H9 (cell line): ENCODE measurements at regions not wholly inside any gene's neighbourhood (a gene's known extent, or its start where the extent isn't known, plus 50 kb on each side); places are given as distances from the start of the nearest gene placed in this dataset.

ENCODE experiments used
- DNase-seq: peaks from one replicate; pipeline ENCODE4 v3.0.0-alpha.2; 2017
- H2AFZ ChIP-seq: one replicate; pipeline ENCODE4 v1.6.1; 2013; ENCODE audit warnings: mild to moderate bottlenecking, low read length, control low read depth, moderate library complexity
- H2AK5ac ChIP-seq: 2 replicates; pipeline ENCODE4 v1.6.1; 2013; ENCODE audit warnings: low read length, control low read depth, mixed read lengths; ENCODE audit not compliant: insufficient read length
- H2BK120ac ChIP-seq: one replicate; pipeline ENCODE4 v1.6.1; 2013; ENCODE audit warnings: low read depth, mild to moderate bottlenecking, low read length, control low read depth, inconsistent platforms; ENCODE audit not compliant: poor library complexity, severe bottlenecking
- H2BK12ac ChIP-seq: 2 replicates; pipeline ENCODE4 v1.6.1; 2013; ENCODE audit warnings: low read length, control low read depth, mixed read lengths, low read depth; ENCODE audit not compliant: insufficient read length
- H2BK15ac ChIP-seq: 2 replicates; pipeline ENCODE4 v1.6.1; 2013; ENCODE audit warnings: low read depth, low read length, control low read depth
- H2BK20ac ChIP-seq: one replicate; pipeline ENCODE4 v1.6.1; 2013; ENCODE audit warnings: low read depth, mild to moderate bottlenecking, low read length, control low read depth, inconsistent platforms; ENCODE audit not compliant: poor library complexity, severe bottlenecking
- H2BK5ac ChIP-seq: 2 replicates; pipeline ENCODE4 v1.6.1; 2013; ENCODE audit warnings: low read length, control low read depth, mixed read lengths; ENCODE audit not compliant: insufficient read length
- H3K14ac ChIP-seq: 2 replicates; pipeline ENCODE4 v1.6.1; 2013; ENCODE audit warnings: low read length, control low read depth; ENCODE audit not compliant: insufficient read depth
- H3K18ac ChIP-seq: 2 replicates; pipeline ENCODE4 v1.6.1; 2013; ENCODE audit warnings: low read depth, mild to moderate bottlenecking, mixed read lengths, low read length, control low read depth; ENCODE audit not compliant: insufficient read length
- H3K23ac ChIP-seq: 2 replicates; pipeline ENCODE4 v1.6.1; 2013; ENCODE audit warnings: low read length, control low read depth, mixed read lengths, low read depth; ENCODE audit not compliant: insufficient read length
- H3K23me2 ChIP-seq: 2 replicates; pipeline ENCODE4 v1.6.1; 2013; ENCODE audit warnings: low read depth, mild to moderate bottlenecking, mixed read lengths, low read length, control low read depth; ENCODE audit not compliant: insufficient read length, poor library complexity, severe bottlenecking
- H3K27ac ChIP-seq: 2 replicates; pipeline ENCODE4 v1.5.1; 2013; ENCODE audit warnings: low read length, control low read depth, mixed read lengths, low read depth; ENCODE audit not compliant: insufficient read length
- H3K27me3 ChIP-seq: 2 replicates; pipeline ENCODE4 v1.6.1; 2013; ENCODE audit warnings: low read length, control low read depth, inconsistent platforms; ENCODE audit not compliant: insufficient read depth
- H3K4ac ChIP-seq: 2 replicates; pipeline ENCODE4 v1.6.1; 2013; ENCODE audit warnings: low read depth, mild to moderate bottlenecking, control low read depth, inconsistent platforms, low read length, moderate library complexity
- H3K4me1 ChIP-seq: 2 replicates; pipeline ENCODE4 v1.6.1; 2013; ENCODE audit warnings: low read length, control low read depth, inconsistent platforms; ENCODE audit not compliant: insufficient read depth
- H3K4me2 ChIP-seq: 2 replicates; pipeline ENCODE4 v1.6.1; 2013; ENCODE audit warnings: low read length, control low read depth, mixed read lengths; ENCODE audit not compliant: insufficient read length, insufficient read depth
- H3K56ac ChIP-seq: 2 replicates; pipeline ENCODE4 v1.6.1; 2013; ENCODE audit warnings: low read depth, mild to moderate bottlenecking, mixed read lengths, low read length, control low read depth; ENCODE audit not compliant: insufficient read length
- H3K79me1 ChIP-seq: 2 replicates; pipeline ENCODE4 v1.6.1; 2013; ENCODE audit warnings: low read depth, mild to moderate bottlenecking, moderate library complexity, low read length, control low read depth, inconsistent platforms; ENCODE audit not compliant: insufficient read depth, poor library complexity, severe bottlenecking
- H3K79me2 ChIP-seq: 2 replicates; pipeline ENCODE4 v1.6.1; 2013; ENCODE audit warnings: low read length, control low read depth, inconsistent platforms; ENCODE audit not compliant: insufficient read depth
- H3K9ac ChIP-seq: 2 replicates; pipeline ENCODE4 v1.6.1; 2013; ENCODE audit warnings: low read length, control low read depth, mixed read lengths; ENCODE audit not compliant: insufficient read length; ENCODE audit errors: extremely low read depth
- H3K9me3 ChIP-seq: one replicate; pipeline ENCODE4 v1.6.1; 2013; ENCODE audit warnings: low read depth, low read length, inconsistent platforms; ENCODE audit not compliant: control insufficient read depth
- H3T11ph ChIP-seq: one replicate; pipeline ENCODE4 v1.6.1; 2013; ENCODE audit warnings: mild to moderate bottlenecking, low read length, control low read depth, inconsistent platforms
- H4K20me1 ChIP-seq: one replicate; pipeline ENCODE4 v1.6.1; 2013; ENCODE audit not compliant: control insufficient read depth, insufficient read length, insufficient read depth
- H4K5ac ChIP-seq: 2 replicates; pipeline ENCODE4 v1.6.1; 2013; ENCODE audit warnings: low read depth, mild to moderate bottlenecking, mixed read lengths, low read length, control low read depth; ENCODE audit not compliant: insufficient read length
- H4K8ac ChIP-seq: replicated peaks from 2 replicates; pipeline ENCODE4 v1.6.1; 2013; ENCODE audit warnings: low read length, control low read depth, mixed read lengths, low read depth; ENCODE audit not compliant: insufficient read length
- H4K91ac ChIP-seq: 2 replicates; pipeline ENCODE4 v1.6.1; 2013; ENCODE audit warnings: low read depth, mild to moderate bottlenecking, moderate library complexity, mixed read lengths, low read length, control low read depth; ENCODE audit not compliant: insufficient read length
- H3K27ac Mint-ChIP-seq, 3 experiments: 2 replicates in 2 of 3; 3 replicates in 1 of 3; pipeline ENCODE4 v1.8.0; 2020 to 2021; ENCODE audit warnings: mixed read lengths in 3 of 3, mild to moderate bottlenecking in 1 of 3, moderate library complexity in 1 of 3
- H3K27me3 Mint-ChIP-seq: 2 replicates; pipeline ENCODE4 v1.8.0; 2021; ENCODE audit warnings: low read depth, mild to moderate bottlenecking, moderate library complexity, mixed read lengths
- H3K36me3 Mint-ChIP-seq, 3 experiments: 2 replicates in 2 of 3; 3 replicates in 1 of 3; pipeline ENCODE4 v1.8.0; 2020 to 2021; ENCODE audit warnings: low read depth in 3 of 3, mixed read lengths in 3 of 3; ENCODE audit not compliant: insufficient read depth in 1 of 3
- H3K4me1 Mint-ChIP-seq, 2 experiments: 2 replicates each; pipeline ENCODE4 v1.8.0; 2020; ENCODE audit warnings: mixed read lengths in 2 of 2
- H3K4me3 Mint-ChIP-seq, 2 experiments: 2 replicates in 1 of 2; 3 replicates in 1 of 2; pipeline ENCODE4 v1.8.0; 2020 to 2021; ENCODE audit warnings: mild to moderate bottlenecking in 2 of 2, mixed read lengths in 2 of 2, moderate library complexity in 1 of 2
- H3K9me3 Mint-ChIP-seq, 2 experiments: 2 replicates in 1 of 2; 3 replicates in 1 of 2; pipeline ENCODE4 v1.8.0; 2020; ENCODE audit warnings: mild to moderate bottlenecking in 2 of 2, mixed read lengths in 2 of 2, moderate library complexity in 1 of 2
- WGBS: extraction: QIAGEN DNeasy Blood & Tissue Kit; methylation state at CpG from one replicate; pipeline ENCODE4 v1.1.7; 2013; ENCODE audit warnings: missing lambda C conversion rate, low lambda C conversion rate, mixed read lengths; ENCODE audit not compliant: insufficient read length; ENCODE audit errors: extremely low coverage; 5-methylcytosine and 5-hydroxymethylcytosine counted together
- TF ChIP-seq, protein P1 (sequence below): fragments of 200-600 bp; sonication (generic); conservative IDR thresholded peaks from 3 replicates; pipeline ENCODE4 v1.8.0; 2021; ENCODE audit warnings: antibody characterized with exemption, mild to moderate bottlenecking

DNA sequence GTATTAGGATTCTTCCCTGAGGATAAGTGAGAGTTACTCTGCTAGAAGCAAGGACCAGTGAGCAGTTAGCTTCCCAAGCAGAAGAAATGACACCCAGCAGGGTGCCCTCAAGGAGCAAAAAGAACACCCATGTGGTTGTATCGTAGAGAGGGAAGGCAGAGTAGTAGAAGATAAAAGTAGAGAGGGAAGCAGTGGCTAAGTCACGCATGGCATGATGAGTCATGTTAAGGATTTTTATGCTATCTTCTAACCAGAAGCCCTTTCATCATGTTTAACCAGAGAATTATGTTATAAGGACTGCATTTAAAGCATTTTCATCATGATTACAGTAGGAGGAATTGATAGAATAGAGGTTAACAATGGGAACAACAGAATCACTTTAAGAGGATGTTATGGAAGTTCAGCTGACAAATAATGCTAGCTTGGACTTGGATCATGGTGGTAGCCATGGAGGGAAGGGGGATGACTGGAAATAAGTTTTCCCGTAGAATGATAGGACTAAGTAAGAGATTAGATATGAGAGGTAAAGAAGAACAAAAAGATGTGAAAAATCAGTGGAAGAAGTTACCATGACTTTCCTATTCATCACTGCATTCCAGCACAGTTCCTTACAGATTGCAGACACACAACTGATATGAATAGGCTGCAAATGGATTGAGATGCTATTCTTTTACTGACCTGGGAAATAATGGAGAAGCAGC is 383.5 kb upstream of the INTU start:
- H3K27ac ChIP-seq = no peak overlapping the region
- Mint-ChIP-seq H3K27me3 (no peaks in the 10 kb centered on the region), H3K4me3 (no peak overlapping the region), H3K36me3 (no peaks in the 10 kb centered on the region), H3K9me3 (no peaks in the 10 kb centered on the region; a peak in 1 of 5 replicates), H3K4me1 (no peaks in the 10 kb centered on the region), H3K27ac (no peak overlapping the region)
- no peak overlapping the region for H3K14ac ChIP-seq
- no peaks in the 10 kb centered on the region for H4K20me1 ChIP-seq
- H3K18ac ChIP-seq = no peak overlapping the region
- no peak overlapping the region for H2BK12ac ChIP-seq
- H3K56ac ChIP-seq = no peak overlapping the region
- H3K4me1 ChIP-seq = no peaks in the 10 kb centered on the region
- no peak overlapping the region for H3K9ac ChIP-seq
- no peak overlapping the region for H2BK5ac ChIP-seq
- no peaks in the 10 kb centered on the region for H3K23me2 ChIP-seq
- H4K5ac ChIP-seq = no peak overlapping the region
- H2BK15ac ChIP-seq = no peak overlapping the region
- no peak for DNase-seq
- H3K9me3 ChIP-seq = no peaks in the 10 kb centered on the region
- H4K8ac ChIP-seq = no peak overlapping the region
- H3K79me2 ChIP-seq = no peaks in the 10 kb centered on the region
- H3K23ac ChIP-seq = no peak overlapping the region
- no peak overlapping the region for H2AFZ ChIP-seq
- H3K79me1 ChIP-seq = no peaks in the 10 kb centered on the region
- H3K4me2 ChIP-seq = no peak overlapping the region
- no peak overlapping the region for H3T11ph ChIP-seq
- no peak overlapping the region for H2BK20ac ChIP-seq
- no CpG with 5 or more reads among the region's 3 CpGs for WGBS
- no peak overlapping the region for H4K91ac ChIP-seq
- TF ChIP-seq, protein P1, sequence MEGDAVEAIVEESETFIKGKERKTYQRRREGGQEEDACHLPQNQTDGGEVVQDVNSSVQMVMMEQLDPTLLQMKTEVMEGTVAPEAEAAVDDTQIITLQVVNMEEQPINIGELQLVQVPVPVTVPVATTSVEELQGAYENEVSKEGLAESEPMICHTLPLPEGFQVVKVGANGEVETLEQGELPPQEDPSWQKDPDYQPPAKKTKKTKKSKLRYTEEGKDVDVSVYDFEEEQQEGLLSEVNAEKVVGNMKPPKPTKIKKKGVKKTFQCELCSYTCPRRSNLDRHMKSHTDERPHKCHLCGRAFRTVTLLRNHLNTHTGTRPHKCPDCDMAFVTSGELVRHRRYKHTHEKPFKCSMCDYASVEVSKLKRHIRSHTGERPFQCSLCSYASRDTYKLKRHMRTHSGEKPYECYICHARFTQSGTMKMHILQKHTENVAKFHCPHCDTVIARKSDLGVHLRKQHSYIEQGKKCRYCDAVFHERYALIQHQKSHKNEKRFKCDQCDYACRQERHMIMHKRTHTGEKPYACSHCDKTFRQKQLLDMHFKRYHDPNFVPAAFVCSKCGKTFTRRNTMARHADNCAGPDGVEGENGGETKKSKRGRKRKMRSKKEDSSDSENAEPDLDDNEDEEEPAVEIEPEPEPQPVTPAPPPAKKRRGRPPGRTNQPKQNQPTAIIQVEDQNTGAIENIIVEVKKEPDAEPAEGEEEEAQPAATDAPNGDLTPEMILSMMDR = no peak
- H3K4ac ChIP-seq = no peak overlapping the region
- H3K27me3 ChIP-seq = no peaks in the 10 kb centered on the region
- no peak overlapping the region for H2BK120ac ChIP-seq
- H2AK5ac ChIP-seq = no peak overlapping the region
